ENCODE measurements at regions not wholly inside any gene's neighbourhood (a gene's known extent, or its start where the extent isn't known, plus 50 kb on each side); places are given as distances from the start of the nearest gene placed in this dataset.
A peak's percentile ranks its signal among the peaks of the same experiment; 100 is the strongest.
"Not testable (repeated sequence)": the region's sequence is repeated elsewhere in the genome, so short reads cannot be mapped to it uniquely, and the experiment has no call there.

DNA sequence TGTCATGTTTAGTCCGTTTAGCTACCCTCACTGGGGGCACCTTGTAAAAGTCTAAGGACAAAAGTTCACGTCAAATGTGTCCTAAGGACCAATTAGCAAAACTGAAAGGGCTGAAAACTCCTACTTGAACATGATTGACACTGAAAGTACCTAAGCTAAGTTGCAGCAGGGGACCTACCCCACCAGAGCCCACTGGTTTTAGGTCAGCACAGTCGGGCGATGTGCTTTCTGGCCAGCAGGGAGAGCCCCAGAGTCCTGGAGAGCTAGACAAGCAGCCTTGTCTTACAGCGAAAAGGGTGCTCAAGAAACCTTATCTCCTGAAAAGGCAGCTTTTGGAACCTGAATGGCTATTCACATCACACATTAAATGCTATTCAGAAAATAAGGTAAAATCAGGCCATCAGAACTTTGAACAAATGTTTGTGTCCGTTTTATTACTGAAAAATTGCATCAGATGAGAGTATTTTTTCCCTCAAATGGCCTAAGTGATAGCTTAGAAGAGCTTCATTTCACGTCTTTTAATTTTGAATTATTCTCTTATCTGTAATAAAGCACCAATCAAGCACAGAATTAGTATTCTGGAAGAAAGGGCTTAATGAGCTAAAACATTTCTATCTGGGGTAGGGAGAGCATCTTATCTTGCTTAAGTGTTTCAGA lies 52.2 kb upstream of the MKI67 start:
- DNase-seq: no peak

GRCh38 chr10:128180843-128181242 lies 54.6 kb upstream of the MKI67 start:
- DNase-seq: no peak

DNA sequence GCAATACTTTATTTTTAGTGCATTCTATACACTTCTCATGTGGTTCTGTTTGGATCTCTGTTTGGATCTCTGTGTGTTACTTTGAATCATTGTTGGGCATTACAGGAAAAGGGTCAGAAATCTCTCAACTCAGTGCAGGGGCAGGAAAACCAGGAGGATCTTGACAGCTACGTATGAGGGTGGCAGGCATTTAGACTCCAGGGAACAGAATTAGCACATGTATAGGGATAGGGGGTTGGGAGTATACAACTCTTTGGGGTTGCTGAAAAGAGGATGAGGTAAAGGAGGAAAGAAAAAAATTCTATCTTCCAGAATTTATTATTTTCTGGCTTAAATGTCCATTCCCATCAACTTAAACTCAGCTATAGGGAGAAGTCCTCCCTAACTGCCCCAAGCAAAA lies 59.4 kb upstream of the MKI67 start:
- no peak for DNase-seq

GRCh38 chr10:128186959-128187787 lies 61.0 kb upstream of the MKI67 start:
- no peak for DNase-seq

- DNase-seq: no peak
Measured at GRCh38 chr10:128187788-128188185, 61.6 kb upstream of the MKI67 start.

DNA sequence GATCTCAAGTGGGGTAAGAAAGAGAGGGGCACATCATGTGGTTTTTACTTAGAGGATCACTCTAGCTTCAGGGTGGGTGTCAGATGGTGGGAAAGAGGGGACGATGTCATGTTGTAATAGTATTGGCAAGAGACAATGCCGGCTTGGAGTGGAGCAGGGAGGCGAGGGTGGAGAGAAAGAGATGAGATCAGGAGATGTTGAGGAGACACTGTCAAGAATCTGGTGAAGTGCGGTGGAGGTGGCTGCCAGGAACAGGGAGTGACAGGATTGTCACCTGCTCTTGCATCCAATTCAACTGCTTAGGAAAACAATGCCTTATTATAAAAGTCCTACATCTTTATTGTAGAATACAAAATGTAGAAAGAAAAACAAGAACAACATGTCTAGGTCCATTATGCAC lies 63.0 kb upstream of the MKI67 start:
- DNase-seq: no peak

- DNase-seq: no peak
Measured at GRCh38 chr10:128191847-128192246, 65.6 kb upstream of the MKI67 start.

GRCh38 chr10:128201826-128202225 lies 75.6 kb upstream of the MKI67 start:
- not testable (repeated sequence) for DNase-seq

- DNase-seq: no peak
Measured at GRCh38 chr10:128203028-128203427, 76.8 kb upstream of the MKI67 start.

DNA sequence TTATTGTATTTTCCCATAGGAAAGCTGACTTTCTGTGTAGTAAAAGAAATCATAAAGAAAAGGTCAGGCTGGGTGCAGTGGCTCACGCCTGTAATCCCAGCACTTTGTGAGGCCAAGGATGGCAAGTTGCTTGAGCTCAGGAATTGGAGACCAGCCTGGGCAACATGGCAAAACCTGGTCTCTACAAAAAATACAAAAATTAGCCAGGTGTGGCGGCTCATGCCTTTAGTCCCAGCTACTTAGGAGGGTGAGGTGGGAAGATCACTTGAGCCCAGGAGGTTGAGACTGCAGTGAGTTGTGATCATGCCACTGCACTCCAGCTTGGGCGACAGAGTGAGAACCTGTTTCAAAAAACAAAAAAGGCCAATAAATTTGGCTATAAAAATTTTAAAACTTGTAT lies 79.4 kb upstream of the MKI67 start:
- not testable (repeated sequence) for DNase-seq

- no peak for DNase-seq
Measured at GRCh38 chr10:128206676-128207075, 80.5 kb upstream of the MKI67 start.

DNA sequence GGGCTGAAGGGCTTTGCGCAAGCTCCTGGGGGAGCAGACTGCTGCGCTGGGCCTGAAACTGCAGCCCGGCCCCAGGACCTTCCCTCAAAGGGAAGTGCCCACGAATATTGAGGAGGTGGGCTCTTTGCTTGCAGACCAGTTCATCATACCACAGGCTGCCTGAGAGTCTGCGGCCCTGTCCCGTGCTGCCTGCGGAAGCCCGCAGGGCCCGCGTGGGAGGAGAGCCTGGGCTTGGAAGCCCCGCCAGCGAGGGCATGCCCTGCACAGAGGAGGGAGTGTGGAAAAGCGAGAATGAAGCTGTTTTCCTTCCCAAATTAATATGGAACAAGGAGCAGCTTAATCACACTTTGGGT lies 83.6 kb upstream of the MKI67 start:
- no peak for DNase-seq

DNA sequence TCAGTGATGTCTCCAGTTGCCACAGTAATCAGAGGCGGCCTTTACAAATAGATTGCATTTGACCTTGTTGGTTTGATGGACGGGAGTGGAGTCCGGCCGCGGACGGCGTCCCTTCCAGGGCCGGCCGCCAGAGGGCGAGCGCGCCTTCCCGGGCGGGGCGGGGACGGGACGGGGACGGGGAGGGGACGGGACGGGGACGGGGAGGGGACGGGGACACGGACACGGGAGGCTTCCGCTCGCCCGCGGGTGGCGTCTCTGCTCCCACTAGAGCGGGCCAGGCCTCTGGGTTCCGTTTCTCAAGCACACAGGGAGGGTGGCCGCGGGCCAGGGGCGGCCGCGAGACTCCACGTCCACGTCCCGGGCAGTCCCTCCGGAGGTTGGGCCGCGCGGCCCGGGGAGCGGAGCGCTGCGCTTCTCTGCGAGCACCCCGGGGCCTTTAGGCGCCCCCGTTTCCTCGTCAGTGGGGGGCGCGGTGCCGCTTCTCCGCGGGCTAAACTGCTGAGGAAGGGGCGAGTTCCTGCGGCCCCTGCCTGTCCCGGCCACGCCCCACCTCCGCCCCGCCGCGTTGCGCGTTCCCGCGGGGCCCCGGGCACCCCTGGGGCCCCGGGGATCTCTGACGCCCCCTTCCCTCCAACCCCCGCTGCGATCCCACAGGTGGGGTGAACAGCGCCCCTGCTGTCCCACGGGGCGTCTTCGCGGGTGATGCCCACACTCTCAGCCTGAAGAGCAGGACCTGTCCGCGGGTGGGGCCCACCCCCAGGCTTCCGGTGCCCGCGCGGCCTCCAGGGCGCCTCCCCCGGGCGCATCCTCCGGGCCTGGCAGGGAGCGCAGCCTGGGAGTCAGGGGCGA lies 84.2 kb upstream of the MKI67 start:
- no peak for DNase-seq

DNA sequence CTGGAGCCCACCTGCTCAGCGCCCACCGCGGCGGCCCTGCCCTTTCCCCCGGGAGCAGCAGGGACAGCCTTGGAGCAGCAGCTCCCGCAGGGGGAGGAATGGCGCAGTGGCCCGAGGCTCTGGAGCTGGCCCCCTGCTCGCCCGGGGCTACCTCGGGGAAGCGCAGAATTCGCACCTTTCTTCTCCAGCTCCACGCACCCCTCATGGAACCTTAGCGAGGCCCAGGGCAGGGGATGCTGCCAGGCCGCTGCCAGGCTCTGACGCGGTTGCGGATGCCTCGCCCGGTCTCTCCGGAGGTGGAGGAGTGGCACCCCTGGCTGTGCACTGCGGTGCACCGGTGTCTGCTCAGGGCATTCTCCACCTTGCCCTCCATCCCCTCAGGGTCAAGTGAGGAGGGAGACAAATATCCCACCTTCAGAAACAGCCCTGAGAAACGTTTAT lies 84.9 kb upstream of the MKI67 start:
- DNase-seq: no peak

DNA sequence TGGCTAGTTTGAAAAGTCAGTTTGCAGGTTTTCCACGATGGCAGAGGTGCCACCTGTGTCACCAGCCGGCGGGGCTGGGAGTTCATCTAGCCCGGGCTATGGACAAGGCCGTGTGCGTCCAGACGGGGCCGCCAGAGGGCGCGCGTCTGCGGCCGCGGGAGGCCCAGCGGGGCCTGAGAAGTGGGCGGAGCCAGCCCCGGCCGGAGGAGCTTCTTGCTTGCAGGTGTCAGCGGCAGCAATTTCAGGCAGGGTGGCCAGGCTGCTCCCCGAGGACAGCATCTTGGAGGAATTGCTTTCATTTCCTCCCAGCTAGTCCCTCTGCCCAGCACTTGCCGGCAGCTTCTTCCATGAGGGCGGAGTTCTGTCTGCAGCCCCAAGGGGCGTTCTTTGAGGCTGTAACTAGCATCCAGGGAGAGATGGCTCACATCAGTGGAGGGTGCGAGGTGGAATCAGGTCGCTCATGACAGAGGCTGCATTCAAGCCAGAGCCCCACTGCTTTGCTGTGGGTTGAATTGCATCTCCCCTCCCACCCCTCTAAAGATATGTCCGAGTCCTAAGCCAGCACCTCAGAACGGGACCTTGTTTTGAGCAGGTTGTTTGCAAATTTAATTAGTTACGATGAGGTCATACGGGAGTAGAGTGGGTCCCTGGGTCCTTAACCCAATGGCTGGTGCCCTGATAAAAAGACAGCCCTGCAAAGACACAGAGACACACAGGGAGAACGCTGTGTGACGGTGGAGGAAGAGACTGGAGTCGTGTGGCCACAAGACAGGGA lies 85.9 kb upstream of the MKI67 start:
- peak; percentile 20 for DNase-seq

DNA sequence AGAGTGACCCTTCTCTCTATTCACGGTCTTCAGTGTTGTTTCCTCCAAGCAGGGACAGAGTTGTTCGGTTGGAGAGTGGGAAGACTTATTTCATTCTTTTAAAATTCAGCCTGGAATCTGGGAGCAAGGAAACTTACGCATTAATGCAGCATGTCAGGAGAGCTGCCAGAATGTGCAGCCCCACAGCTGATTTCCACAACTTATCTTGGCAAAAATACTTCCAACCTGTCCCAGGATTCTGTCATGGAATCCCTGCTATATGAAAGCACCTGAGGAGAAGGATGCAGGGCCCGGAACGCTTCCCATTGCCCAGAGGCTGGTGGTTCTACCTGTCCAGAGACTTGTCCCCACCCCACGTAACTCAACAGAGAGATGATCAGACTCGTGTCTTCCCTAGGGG lies 86.9 kb upstream of the MKI67 start:
- DNase-seq: no peak

GRCh38 chr10:128215733-128216132 lies 89.5 kb upstream of the MKI67 start:
- DNase-seq: no peak

GRCh38 chr10:128217136-128217535 lies 90.9 kb upstream of the MKI67 start:
- DNase-seq: no peak

DNA sequence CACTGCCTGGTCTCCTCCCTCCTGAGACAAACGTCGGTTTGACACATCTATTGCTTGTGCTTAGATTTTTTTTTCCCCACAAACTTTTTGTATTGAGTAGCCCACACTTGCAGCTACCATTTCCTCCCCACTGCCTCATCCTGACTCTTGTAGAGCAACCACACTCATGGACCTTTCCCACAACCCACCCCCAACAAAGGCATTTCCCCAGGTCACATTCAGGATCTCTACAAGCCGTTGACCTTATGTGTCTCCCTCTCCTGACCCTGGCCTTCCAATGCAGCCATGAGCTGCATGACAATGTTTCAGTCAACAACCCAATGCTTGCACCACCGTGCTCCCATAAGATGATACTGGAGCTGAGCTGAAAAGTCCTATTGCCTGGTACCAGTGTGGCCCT lies 91.9 kb upstream of the MKI67 start:
- no peak for DNase-seq

GRCh38 chr10:128219295-128219694 lies 93.1 kb upstream of the MKI67 start:
- DNase-seq: no peak

GRCh38 chr10:128220021-128220420 lies 93.8 kb upstream of the MKI67 start:
- no peak for DNase-seq

GRCh38 chr10:128221117-128221516 lies 94.9 kb upstream of the MKI67 start:
- DNase-seq: no peak

DNA sequence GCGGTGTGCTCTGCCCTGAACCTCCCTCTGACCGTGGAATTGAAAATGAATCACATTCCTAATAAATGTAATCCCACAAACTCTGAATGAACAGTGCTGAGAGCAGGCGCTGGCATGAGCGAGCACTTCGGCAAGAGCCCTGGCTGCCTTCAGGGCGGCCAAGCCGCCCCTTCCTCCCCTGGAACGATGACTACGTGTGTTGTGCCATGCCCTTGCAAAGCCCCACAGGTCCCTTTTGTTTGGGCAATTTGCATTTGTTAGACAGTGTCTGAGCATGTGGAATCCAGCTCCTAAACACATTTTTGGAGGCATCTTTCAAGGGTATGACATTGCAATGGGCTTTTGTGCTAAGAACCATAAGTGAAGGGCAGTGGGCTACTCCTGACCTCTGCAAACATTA lies 95.6 kb upstream of the MKI67 start:
- DNase-seq: no peak
